ENCODE measurements at regions not wholly inside any gene's neighbourhood (a gene's known extent, or its start where the extent isn't known, plus 50 kb on each side); places are given as distances from the start of the nearest gene placed in this dataset.
"Not testable (repeated sequence)": the region's sequence is repeated elsewhere in the genome, so short reads cannot be mapped to it uniquely, and the experiment has no call there.

- TF ChIP-seq SP1 (IDR thresholded peaks at IDR 0.05); FOXK2 (IDR thresholded peaks at IDR 0.05); FOXA1 (IDR thresholded peaks at IDR 0.05); FOXM1 (IDR thresholded peaks at IDR 0.05; ENCODE audit: borderline replicate concordance); L3MBTL2 (conservative IDR thresholded peaks at IDR 0.05); BHLHE40 (IDR thresholded peaks at IDR 0.05; ENCODE audit: borderline replicate concordance); ELF4 (IDR thresholded peaks at IDR 0.05); PKNOX1 (IDR thresholded peaks at IDR 0.05); SUZ12 (IDR thresholded peaks at IDR 0.05); NFRKB (IDR thresholded peaks at IDR 0.05); ZNF384 (IDR thresholded peaks at IDR 0.05); ARNT (IDR thresholded peaks at IDR 0.05): not testable (repeated sequence)
Observed at GRCh38 chr6:3528081-3528671, 71.3 kb upstream of the SLC22A23 start.
